A172 (cell line): ENCODE measurements at regions not wholly inside any gene's neighbourhood (a gene's known extent, or its start where the extent isn't known, plus 50 kb on each side); places are given as distances from the start of the nearest gene placed in this dataset.
A peak's percentile ranks its signal among the peaks of the same experiment; 100 is the strongest.
"Not testable (repeated sequence)": the region's sequence is repeated elsewhere in the genome, so short reads cannot be mapped to it uniquely, and the experiment has no call there.

Experiments used
- DNase-seq: peaks from one replicate; pipeline ENCODE4 v3.0.0-alpha.2; 2015; ENCODE audit warnings: low spot score

DNA sequence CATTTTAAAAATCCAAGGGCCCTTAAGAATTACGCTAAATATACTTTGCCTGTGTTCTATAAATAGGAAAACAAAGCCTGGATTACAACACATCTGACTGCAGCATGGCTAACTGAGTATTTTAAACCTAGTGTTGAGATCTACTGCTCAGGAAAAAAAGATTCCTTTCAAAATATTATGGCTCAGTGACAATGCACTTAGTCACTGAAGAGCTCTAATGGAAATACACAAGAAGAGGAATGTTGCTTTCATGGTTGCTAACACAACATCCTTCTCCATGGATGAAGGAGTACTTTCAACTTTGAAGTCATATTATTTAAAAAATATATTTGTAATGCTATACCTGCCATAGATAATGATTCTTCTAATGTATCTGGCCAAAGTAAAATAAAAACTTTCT, 248.3 kb upstream of the NEGR1 start:
- no peak for DNase-seq

DNA sequence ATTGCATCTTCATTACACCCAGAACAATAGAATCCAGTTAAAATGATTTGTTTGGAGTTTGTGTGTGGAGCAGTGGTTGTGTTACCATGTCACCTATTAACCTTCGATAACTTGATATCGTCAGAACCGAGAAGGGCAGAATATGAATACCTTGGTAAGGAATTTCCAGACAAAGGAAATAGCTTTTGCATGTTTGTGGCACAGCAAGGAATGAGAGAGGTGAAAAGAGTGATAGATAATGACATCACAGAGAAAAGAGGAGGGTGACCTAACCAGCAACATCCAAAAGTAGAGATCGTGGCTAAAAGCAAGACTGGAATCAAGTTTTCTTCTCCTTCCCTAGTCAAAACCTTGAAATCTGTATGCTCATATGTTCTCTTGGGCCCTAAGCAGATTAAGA, 244.6 kb upstream of the NEGR1 start:
- DNase-seq = peak; percentile 5

GRCh38 chr1:72524021-72524420, 241.7 kb upstream of the NEGR1 start:
- DNase-seq = no peak

DNA sequence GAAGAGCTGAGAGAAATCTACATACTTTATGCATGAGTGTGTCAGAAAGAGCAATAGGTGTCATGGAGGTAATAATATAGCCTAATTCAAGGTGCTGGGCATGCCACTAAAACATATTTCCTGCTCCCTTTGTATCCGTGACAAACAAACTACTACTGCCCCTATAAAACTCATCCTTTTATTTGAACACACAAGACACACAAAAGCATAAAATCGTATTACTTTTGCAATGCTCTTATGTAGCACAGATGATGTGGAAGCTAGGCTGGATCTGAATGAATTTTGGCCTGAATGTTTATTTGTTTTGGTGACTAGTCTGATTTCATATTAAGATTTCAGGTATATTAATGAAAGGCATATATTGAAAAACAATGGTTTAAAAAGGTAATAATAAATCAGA, 239.3 kb upstream of the NEGR1 start:
- DNase-seq = no peak

DNA sequence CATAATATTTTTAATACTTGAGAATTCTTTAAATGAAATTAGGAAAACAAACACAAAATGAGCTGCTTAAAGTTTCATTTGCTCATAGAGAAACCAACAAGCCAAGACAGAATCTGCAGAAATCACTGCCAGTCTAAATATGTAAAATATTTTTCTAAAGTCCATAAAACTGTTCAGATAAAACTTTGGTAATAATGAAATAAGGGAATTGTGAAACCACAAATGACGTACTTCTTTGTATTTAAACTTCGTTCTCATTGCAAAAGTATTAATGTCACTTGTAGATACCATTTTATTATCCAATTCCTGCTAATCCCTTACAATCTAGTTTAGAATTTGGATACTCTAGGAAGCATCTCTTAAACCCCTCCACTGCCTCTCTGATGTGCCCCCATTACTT, 234.5 kb upstream of the NEGR1 start:
- no peak for DNase-seq

DNA sequence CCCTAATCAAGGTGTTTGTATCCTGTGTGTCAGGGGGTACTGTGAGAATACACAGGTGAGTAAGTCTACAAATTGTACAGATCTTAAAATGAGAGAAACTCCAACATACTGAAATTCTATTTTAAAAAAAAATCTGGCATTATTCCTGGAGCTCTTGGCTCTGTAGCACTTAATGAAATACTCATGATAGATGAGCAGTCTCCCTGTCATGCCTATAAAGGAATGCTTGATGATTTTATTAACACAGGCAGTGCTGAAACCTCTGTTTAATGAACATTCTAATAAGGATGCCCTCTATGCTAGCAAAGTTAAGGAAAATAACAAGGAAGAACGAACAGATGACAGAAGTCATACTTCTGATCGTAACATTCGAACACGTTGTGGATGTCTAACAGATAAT, 233.9 kb upstream of the NEGR1 start:
- DNase-seq = no peak

DNA sequence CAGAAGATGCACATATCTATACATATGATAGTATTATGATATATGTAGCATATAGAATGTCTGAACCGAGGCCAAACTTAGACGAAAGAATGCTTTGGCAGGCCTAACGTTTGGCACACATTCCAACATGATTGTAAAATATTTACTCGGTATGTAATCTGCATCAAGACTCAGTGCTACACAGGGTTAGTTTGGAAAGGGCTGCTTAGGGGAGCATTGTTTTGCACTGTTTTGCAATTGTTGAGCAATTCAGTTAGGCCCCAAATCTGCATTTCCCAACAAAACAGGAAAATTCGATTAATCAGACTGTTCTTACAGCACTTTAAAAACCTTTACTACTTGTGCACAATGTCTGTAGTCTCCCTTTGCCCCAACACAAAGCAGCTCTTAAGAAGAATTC, 216.0 kb upstream of the NEGR1 start:
- no peak for DNase-seq

DNA sequence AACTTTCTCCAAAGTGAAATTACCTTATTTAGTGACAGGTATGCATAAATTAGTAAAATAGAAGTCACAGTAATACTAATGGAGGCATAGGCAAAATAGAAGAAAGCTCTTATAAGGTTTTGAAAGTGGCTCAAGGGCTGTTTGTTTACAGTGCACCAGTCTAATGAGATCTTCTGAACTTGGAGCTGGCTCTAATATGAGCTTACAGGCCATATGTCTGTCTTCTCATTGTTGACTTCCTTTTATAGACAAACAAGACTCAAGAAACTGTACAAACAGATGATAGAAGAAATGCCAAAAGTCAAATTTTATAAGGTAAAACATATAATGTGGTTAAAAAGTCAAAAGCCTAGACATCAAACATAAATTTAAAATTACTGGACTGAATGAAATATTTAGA, 207.5 kb upstream of the NEGR1 start:
- DNase-seq = no peak

GRCh38 chr1:72485801-72486200, 203.5 kb upstream of the NEGR1 start:
- DNase-seq = no peak

DNA sequence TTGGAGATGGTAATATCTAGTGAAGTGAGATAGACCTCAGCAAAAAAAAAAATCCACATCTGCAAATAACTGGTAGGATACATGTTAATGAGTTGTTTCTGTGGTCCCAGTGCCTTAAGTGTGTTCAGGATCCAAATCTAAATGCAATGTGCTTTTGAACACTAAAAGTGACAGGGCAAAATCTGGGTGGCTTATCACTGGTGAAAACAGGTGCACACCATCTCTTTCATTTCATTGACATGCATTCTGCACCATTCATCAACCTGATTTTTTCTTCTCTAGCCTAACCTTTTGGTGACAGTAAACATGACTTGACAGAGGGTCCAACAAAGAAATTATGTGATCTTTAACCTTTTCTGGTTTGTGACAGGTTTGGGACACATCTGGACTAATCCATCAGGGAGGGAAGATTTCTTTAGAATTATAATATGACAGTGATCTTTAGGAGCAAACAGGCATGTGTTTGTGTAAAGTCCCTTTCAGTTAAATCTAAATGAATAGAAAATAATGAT, 201.6 kb upstream of the NEGR1 start:
- DNase-seq = no peak

- no peak for DNase-seq
Observed at GRCh38 chr1:72482736-72483413, 200.5 kb upstream of the NEGR1 start.

DNA sequence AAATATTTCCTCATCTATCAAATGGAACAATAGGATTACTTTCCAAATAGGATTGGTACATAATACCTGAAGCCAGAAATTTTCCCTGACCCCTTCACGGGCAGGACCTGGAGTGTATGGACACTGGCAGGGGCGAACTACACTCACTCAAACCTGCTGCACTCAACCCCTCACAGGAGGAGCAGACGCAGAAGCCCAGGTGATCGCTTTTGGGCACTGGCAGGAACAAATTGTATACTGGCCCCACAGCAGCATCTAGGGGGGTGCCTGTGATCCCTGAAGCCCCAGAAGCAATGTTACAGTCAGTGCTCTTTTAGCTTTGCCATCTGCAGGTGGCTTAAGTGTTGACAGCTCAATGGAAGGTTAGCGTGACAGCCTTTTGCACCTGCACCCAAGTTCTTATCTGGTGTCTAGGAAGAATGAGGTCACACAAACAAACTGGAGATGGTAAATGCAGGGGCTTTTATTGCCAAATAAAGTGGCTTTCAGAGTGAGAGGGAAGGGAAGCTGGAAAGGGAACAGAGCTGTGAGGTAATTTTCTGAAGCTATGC, 199.2 kb upstream of the NEGR1 start:
- DNase-seq = no peak

GRCh38 chr1:72466376-72466775, 184.0 kb upstream of the NEGR1 start:
- DNase-seq = no peak

DNA sequence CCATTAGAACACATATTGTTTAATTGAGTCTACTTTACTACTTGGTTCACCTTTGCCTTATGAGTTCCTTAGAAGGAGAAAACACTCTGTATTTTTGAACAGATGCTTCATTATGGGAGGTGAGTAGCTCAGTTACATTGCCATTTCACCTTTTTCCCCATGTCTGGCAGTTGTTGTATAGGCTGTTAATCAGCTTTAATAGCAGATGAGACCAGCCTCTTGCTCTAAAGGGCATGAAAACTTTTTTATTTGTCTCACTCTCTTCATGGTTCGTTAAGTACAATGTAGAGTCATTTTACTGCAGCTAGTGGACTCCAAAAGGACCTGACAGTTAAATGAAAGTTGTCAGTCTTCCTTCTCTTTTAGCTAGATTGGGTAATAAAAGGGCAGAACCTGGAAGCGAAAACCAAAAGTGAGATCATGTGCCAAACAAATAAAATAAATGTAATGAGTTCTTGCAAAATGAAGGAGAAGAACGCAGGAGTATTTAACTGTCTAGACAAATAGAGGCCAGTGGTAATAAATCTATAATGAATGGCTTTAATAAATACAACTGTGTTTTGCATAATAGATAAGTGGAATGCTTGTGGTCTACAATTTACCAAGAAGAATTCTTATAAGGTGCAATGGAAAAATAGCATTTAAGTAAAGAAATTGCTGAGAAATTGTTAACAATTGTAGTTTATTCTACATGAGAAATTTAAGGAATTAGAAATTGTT, 180.0 kb upstream of the NEGR1 start:
- DNase-seq = no peak

GRCh38 chr1:72442262-72442661, 159.9 kb upstream of the NEGR1 start:
- DNase-seq = no peak

- no peak for DNase-seq
Observed at GRCh38 chr1:72439036-72439435, 156.7 kb upstream of the NEGR1 start.

GRCh38 chr1:72438270-72438669, 155.9 kb upstream of the NEGR1 start:
- DNase-seq = no peak

DNA sequence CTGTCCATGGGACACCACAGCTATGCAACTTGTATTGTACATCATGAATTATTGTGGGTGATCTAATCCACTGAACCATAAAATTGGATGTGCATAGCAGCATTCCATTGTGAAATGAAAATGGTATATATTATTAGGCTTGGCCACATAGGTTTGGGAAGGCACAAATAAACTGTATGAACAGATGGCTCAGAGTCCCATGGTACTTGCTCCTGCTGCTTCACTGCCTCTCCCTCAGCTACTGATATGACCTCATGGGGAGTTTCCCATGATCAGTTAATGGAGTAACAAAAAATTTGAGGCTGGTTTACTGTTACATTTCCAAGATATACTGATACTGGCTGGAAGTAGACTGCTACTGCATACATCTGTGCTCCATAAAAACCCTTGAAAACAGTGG, 152.7 kb upstream of the NEGR1 start:
- no peak for DNase-seq

DNA sequence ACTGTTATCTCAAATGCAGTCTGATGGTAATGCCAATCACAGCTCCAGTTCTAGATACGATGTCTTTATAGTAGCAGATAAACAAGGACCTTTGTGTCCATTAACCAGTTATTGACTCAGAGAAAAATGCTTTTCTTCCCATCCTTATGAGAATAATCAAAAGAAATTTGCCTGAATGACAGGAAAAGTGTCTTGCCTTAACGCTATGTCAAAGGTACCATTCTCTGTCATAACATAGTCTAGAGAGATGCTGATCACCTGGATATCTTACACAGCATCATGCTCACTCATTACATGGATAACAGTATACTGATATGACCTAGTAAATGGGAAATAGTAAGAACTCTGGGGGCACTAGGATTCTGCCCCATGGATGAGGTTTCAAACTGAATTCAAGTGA, 151.7 kb upstream of the NEGR1 start:
- DNase-seq = no peak

- no peak for DNase-seq
Observed at GRCh38 chr1:72433591-72433990, 151.3 kb upstream of the NEGR1 start.

DNA sequence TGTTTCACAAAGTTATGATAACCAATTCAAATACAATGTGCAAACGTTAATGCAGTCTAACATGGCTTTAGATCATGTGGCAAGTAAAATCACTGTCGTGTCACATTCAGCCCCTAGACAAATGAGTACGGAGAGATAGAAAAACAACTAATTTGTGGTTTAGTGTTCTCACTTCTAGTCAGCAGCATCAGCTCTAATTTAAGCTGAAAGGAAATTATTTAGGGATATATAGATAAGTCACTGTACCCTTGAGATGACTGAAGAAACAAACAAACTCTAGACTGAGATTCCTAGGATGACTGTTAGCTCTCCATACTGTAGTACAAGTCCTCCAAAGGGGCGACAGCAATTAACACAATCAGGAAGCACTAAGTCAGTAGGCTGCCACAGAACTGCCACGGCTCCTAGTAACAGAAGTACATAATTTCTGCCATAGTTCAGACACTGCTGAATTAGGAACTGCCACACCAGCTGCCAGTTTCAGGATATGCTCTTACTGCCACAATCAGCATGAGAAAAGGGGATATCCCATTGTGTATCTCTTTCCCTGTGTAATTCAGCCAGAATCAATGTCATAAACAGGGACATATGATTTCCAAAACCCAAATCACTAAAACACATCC, 150.4 kb upstream of the NEGR1 start:
- DNase-seq = no peak

DNA sequence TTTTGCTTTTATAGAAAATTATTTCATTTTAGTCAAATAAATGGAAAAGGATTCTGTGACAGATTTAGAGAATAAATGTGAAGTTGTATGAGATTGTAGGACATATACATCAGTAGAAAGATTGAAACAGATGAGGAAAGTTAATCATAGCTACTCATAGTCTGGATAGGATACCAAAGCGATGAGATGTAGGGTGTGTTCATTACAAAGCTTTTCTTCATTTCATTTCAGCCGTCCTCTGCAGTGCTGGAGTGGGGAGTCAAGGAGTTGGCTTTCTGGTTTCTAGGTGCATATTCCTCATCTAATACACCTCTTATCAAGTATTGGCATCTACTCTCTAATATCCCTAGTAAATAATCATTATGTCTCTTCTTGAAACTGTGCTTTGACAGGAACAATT, 149.5 kb upstream of the NEGR1 start:
- no peak for DNase-seq

GRCh38 chr1:72428276-72428675, 145.9 kb upstream of the NEGR1 start:
- DNase-seq = not testable (repeated sequence)
